ENCODE measurements at regions not wholly inside any gene's neighbourhood (a gene's known extent, or its start where the extent isn't known, plus 50 kb on each side); places are given as distances from the start of the nearest gene placed in this dataset.
"Not testable (repeated sequence)": the region's sequence is repeated elsewhere in the genome, so short reads cannot be mapped to it uniquely, and the experiment has no call there.

GRCh38 chr5:84706678-84707641, 322.3 kb upstream of the EDIL3 start:
- intact Hi-C loops (cut with DNase I) = no loop called here
- ATAC-seq = no peak
- DNase-seq (ENCODE audit: missing footprints) = no peak

- intact Hi-C loops (cut with DNase I); ATAC-seq; DNase-seq (ENCODE audit: missing footprints): not testable (repeated sequence)
Measured at GRCh38 chr5:84700545-84700944, 315.9 kb upstream of the EDIL3 start.

- intact Hi-C loops (cut with DNase I) = no loop called here
- ATAC-seq = no peak
- no peak for DNase-seq (ENCODE audit: missing footprints)
Measured at GRCh38 chr5:84696651-84697050, 312.0 kb upstream of the EDIL3 start.

- intact Hi-C loops (cut with DNase I) = no loop called here
- no peak for DNase-seq (ENCODE audit: missing footprints)
- ATAC-seq = no peak
Measured at GRCh38 chr5:84695330-84695729, 310.6 kb upstream of the EDIL3 start.

GRCh38 chr5:84693256-84693655, 308.6 kb upstream of the EDIL3 start:
- ATAC-seq = no peak
- intact Hi-C loops (cut with DNase I) = no loop called here
- no peak for DNase-seq (ENCODE audit: missing footprints)

GRCh38 chr5:84688566-84688965, 303.9 kb upstream of the EDIL3 start:
- no peak for ATAC-seq

GRCh38 chr5:84685121-84685894, 300.6 kb upstream of the EDIL3 start:
- DNase-seq (ENCODE audit: missing footprints) (no peak), ATAC-seq (no peak)
- intact Hi-C loops (cut with DNase I) = no loop called here

More at GRCh38 chr5:84688566-84688965, 303.9 kb upstream of the EDIL3 start:
- no peak for DNase-seq (ENCODE audit: missing footprints)
- intact Hi-C loops (cut with DNase I) = no loop called here

GRCh38 chr5:84683594-84683993, 298.9 kb upstream of the EDIL3 start:
- ATAC-seq = no peak

GRCh38 chr5:84682531-84682930, 297.9 kb upstream of the EDIL3 start:
- DNase-seq (ENCODE audit: missing footprints) = no peak
- intact Hi-C loops (cut with DNase I) = no loop called here
- ATAC-seq = no peak

More at GRCh38 chr5:84683594-84683993, 298.9 kb upstream of the EDIL3 start:
- intact Hi-C loops (cut with DNase I) = no loop called here
- no peak for DNase-seq (ENCODE audit: missing footprints)

- intact Hi-C loops (cut with DNase I) = no loop called here
- no peak for ATAC-seq
- DNase-seq (ENCODE audit: missing footprints) = no peak
Measured at GRCh38 chr5:84680908-84681307, 296.2 kb upstream of the EDIL3 start.

- intact Hi-C loops (cut with DNase I) = no loop called here
- DNase-seq (ENCODE audit: missing footprints) (no peak), ATAC-seq (no peak)
Measured at GRCh38 chr5:84673785-84674184, 289.1 kb upstream of the EDIL3 start.

GRCh38 chr5:84667576-84667975, 282.9 kb upstream of the EDIL3 start:
- DNase-seq (ENCODE audit: missing footprints) (no peak), ATAC-seq (no peak)
- intact Hi-C loops (cut with DNase I) = no loop called here

GRCh38 chr5:84650429-84650828, 265.7 kb upstream of the EDIL3 start:
- DNase-seq (ENCODE audit: missing footprints) (no peak), ATAC-seq (no peak)
- intact Hi-C loops (cut with DNase I) = no loop called here

- intact Hi-C loops (cut with DNase I) = no loop called here
- no peak for ATAC-seq
- DNase-seq (ENCODE audit: missing footprints) = no peak
Measured at GRCh38 chr5:84647581-84647980, 262.9 kb upstream of the EDIL3 start.

GRCh38 chr5:84642795-84643194, 258.1 kb upstream of the EDIL3 start:
- DNase-seq (ENCODE audit: missing footprints) (no peak), ATAC-seq (no peak)
- intact Hi-C loops (cut with DNase I) = no loop called here

- ATAC-seq (no peak), DNase-seq (ENCODE audit: missing footprints) (no peak)
- intact Hi-C loops (cut with DNase I) = no loop called here
Measured at GRCh38 chr5:84642324-84642723, 257.6 kb upstream of the EDIL3 start.

- intact Hi-C loops (cut with DNase I) = no loop called here
- DNase-seq (ENCODE audit: missing footprints) = no peak
- ATAC-seq = no peak
Measured at GRCh38 chr5:84637662-84638375, 253.1 kb upstream of the EDIL3 start.

GRCh38 chr5:84635235-84636055, 250.8 kb upstream of the EDIL3 start:
- ATAC-seq = no peak
- peak; percentile 17 for DNase-seq (ENCODE audit: missing footprints)
- intact Hi-C loops (cut with DNase I) = no loop called here
